ENCODE measurements at regions not wholly inside any gene's neighbourhood (a gene's known extent, or its start where the extent isn't known, plus 50 kb on each side); places are given as distances from the start of the nearest gene placed in this dataset.
"Not testable (repeated sequence)": the region's sequence is repeated elsewhere in the genome, so short reads cannot be mapped to it uniquely, and the experiment has no call there.

DNA sequence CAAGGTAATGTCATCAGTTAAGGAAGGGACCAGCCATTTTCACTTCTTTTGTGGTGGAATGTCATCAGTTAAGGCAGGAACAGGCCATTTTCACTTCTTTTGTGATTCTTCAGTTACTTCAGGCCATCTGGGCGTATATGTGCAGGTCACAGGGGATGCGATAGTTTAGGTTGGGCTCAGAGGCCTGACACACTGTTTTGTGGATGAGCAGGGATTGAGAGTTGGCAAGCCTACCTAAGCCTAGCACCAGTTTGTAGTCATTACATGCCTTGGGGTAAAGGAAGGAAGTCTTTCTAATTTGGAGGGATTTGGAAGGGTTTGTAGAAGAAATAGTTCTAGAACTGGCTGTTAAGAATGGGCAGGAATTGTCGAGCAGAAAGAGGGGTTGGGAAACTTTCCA, 457.2 kb downstream of the TMEM135 start:
- not testable (repeated sequence) for H3K27ac ChIP-seq; DNase-seq (ENCODE audit: low read depth, low spot score)

GRCh38 chr11:87494026-87494425, 456.3 kb downstream of the TMEM135 start:
- DNase-seq (ENCODE audit: low read depth, low spot score), result not testable (repeated sequence)

DNA sequence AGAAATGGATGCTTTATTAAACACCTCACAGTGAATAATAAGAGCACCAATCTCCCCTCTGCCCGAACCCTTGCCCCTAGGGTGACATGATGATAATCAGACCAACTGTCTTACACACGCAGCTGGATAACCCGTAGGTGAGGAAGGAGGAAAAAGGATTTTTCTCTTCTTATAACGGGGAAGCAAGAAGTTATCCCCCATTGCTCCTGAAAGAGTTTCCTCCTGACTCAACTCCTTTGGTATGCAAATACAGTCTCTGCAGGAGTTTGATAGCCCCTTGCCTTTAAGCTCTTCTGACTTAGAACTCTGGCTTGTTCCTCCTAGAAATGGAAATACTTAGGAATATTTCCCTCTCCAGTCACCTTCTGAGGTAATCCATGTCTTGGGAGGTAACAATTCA, 455.8 kb downstream of the TMEM135 start:
- no peak overlapping the region for H3K27ac ChIP-seq
- no peak for DNase-seq (ENCODE audit: low read depth, low spot score)

More at GRCh38 chr11:87494026-87494425, 456.3 kb downstream of the TMEM135 start:
- H3K27ac ChIP-seq, result not testable (repeated sequence)

- H3K27ac ChIP-seq, result no peak overlapping the region
- no peak for DNase-seq (ENCODE audit: low read depth, low spot score)
Observed at GRCh38 chr11:87491381-87491780, 453.6 kb downstream of the TMEM135 start.

GRCh38 chr11:87490671-87491070, 452.9 kb downstream of the TMEM135 start:
- no peak for DNase-seq (ENCODE audit: low read depth, low spot score)
- H3K27ac ChIP-seq, result no peak overlapping the region

- DNase-seq (ENCODE audit: low read depth, low spot score), result no peak
- no peak overlapping the region for H3K27ac ChIP-seq
Observed at GRCh38 chr11:87484566-87484965, 446.8 kb downstream of the TMEM135 start.

DNA sequence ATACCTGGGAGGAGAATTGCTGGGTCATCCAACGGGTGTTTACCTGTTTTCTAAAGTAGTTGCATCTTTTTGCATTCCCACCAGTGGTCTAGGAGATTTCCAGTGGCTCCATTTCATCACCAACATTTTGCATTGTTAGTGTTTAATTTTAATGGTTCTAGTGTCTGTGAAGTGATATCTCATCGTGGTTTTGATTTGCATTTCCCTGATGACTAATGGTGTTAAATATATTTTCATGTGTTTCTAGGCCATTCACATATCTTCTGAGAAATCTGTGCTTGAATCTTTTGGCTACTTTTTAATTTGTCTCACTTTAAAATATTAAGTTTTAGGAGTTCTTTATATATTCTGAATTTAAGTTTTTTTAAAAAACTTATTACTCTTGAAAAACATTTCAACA, 439.6 kb downstream of the TMEM135 start:
- no peak overlapping the region for H3K27ac ChIP-seq
- no peak for DNase-seq (ENCODE audit: low read depth, low spot score)

DNA sequence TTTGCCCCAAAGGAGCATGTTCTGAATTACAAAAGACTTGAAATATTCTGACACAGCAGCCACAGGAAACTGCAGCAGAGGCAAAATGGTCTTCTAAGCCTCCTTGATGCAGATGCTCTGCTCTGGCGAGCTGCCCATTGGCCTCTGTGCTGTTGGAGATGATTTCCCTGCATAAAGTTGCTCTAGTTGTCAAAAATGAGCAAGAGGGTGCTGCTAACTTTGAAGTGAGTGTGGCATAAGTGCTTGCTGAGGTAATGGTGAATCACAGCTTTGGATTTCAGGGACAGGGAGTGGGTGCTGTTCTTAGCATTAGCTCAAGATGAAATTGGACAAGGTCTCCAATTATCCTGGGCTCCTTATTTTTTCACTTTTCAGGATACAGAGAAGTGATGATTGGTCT, 435.4 kb downstream of the TMEM135 start:
- peak; percentile 34 for DNase-seq (ENCODE audit: low read depth, low spot score)

DNA sequence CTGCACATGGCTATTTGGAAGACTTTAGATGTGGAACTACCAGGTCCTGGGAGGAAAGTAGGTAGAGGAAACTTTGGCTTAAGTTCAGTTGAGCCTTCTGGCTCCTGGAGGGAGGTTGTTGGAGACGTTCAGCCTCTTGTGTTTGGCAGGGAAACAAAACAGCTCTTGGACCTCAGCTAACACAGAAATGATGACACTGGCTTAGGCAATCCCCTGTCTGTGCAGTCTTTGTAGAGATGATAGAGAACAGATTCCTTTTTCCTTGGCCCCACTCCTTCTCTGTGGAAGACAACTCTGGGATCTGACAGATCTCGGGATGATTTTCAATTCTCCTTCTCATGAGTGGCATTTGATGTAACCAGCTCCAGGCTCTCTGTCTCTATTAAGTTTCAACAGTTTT, 428.5 kb downstream of the TMEM135 start:
- no peak overlapping the region for H3K27ac ChIP-seq
- DNase-seq (ENCODE audit: low read depth, low spot score), result no peak

More for the DNA sequence above, 435.4 kb downstream of the TMEM135 start:
- H3K27ac ChIP-seq, result no peak overlapping the region

GRCh38 chr11:87465716-87466115, 428.0 kb downstream of the TMEM135 start:
- no peak for DNase-seq (ENCODE audit: low read depth, low spot score)
- no peak overlapping the region for H3K27ac ChIP-seq

- no peak for DNase-seq (ENCODE audit: low read depth, low spot score)
Observed at GRCh38 chr11:87463486-87464102, 425.9 kb downstream of the TMEM135 start.

GRCh38 chr11:87462171-87462570, 424.4 kb downstream of the TMEM135 start:
- DNase-seq (ENCODE audit: low read depth, low spot score), result no peak
- H3K27ac ChIP-seq, result no peak overlapping the region

More at GRCh38 chr11:87463486-87464102, 425.9 kb downstream of the TMEM135 start:
- no peak overlapping the region for H3K27ac ChIP-seq

GRCh38 chr11:87460842-87461637, 423.3 kb downstream of the TMEM135 start:
- DNase-seq (ENCODE audit: low read depth, low spot score), result no peak

GRCh38 chr11:87460279-87460678, 422.5 kb downstream of the TMEM135 start:
- H3K27ac ChIP-seq, result no peak overlapping the region
- DNase-seq (ENCODE audit: low read depth, low spot score), result no peak

More at GRCh38 chr11:87460842-87461637, 423.3 kb downstream of the TMEM135 start:
- no peak overlapping the region for H3K27ac ChIP-seq

DNA sequence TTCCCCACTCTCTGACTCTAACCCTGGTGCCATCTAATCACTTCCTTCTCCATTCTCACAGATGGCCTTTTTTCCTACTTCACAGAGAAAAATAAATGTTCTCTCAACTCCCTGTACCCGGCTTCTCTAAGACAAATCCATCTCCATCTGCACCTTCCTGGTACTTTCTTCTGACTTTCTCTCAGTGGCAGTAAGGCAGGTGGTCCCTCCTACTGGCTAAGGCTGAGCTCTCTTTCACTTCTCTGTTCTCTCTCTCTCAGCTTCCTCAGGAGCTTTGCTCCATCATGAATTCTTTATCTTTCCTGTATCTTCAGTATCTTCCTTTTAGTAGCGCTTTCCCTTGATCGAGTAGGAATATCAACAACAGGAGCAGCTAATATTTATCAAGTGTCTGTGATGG, 421.6 kb downstream of the TMEM135 start:
- DNase-seq (ENCODE audit: low read depth, low spot score), result no peak
- no peak overlapping the region for H3K27ac ChIP-seq

DNA sequence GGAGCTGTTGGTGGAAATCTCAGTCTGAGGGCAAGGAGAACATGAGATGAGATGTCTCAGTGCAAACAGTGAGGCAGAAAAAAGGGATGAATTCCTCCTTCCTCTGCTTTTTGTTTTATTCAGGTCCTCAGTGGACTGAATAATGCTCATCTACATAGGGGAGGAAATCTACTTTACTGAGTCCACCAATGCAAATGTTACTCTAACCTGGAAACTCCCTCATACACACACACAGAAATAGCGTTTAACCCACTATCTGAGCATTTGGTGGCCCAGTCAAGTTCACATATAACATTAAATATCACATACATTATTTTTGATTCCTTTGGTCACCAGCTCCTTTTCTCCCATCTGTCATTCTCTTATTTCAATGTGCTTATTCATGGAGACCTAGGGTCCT, 418.8 kb downstream of the TMEM135 start:
- no peak for DNase-seq (ENCODE audit: low read depth, low spot score)
- H3K27ac ChIP-seq, result no peak overlapping the region

GRCh38 chr11:87455180-87455579, 417.4 kb downstream of the TMEM135 start:
- no peak for DNase-seq (ENCODE audit: low read depth, low spot score)
- no peak overlapping the region for H3K27ac ChIP-seq

DNA sequence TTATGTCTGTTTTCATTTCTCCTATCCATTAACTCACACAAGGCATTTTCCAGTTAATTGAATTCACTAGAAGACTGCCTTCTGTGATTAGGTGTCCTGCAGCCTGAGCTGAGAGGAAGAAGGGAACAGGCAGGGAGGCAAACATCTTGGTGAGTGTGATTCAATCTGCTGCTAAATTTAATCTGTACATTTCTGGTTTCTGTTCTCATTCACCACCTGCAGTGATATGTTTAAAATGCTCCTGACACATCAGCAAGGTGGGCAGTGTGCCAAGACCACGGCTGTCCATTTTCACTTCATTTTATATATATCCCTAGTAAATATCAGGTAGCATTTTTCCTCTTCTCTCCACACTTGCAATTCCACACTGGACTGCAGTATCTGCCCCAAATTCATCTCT, 416.5 kb downstream of the TMEM135 start:
- DNase-seq (ENCODE audit: low read depth, low spot score), result no peak
- no peak overlapping the region for H3K27ac ChIP-seq

- DNase-seq (ENCODE audit: low read depth, low spot score), result no peak
- no peak overlapping the region for H3K27ac ChIP-seq
Observed at GRCh38 chr11:87453531-87454089, 415.9 kb downstream of the TMEM135 start.

DNA sequence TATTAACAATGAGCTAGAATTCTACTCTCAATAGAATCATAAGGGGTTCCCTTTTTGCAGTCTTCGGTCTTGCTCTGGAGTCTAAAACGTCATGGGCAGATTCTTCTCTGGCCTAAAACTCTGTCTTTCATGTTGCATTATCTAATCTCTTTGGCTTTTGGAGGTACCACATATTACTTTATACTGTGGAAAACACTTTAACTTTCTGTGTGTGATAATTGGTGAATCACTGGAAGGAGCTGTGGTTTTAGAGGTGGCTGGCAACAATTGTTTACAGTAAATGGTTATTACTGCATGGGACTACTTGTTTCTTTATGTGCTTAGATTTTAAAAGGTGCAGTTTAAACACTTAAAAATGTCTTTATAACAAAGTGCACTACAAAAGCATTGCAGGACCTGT, 414.3 kb downstream of the TMEM135 start:
- not testable (repeated sequence) for DNase-seq (ENCODE audit: low read depth, low spot score); H3K27ac ChIP-seq

DNA sequence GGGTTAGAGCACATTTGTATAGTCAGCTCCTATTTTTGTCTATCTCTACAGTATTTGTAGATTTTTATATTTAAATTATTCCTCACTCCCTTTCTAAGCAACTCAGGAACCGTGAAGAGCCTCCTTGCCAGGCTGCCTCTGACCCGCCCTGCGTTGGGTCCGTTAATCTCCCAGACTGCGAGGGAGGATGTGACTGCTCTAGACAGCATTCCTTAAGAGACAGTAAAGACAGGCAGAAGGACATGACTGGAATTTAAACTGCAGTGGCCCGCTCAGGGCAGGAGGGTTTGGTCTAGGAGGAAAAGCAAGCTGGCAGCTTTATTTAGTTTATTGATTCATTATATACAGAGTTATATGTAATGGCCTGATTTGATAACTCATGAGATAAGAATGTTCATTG, 413.7 kb downstream of the TMEM135 start:
- no peak overlapping the region for H3K27ac ChIP-seq

More for the DNA sequence above, 413.7 kb downstream of the TMEM135 start:
- no peak for DNase-seq (ENCODE audit: low read depth, low spot score)

Measured in epithelial cell of prostate (primary cell).